Putamen (tissue), 1 donor: ENCODE measurements at regions not wholly inside any gene's neighbourhood (a gene's known extent, or its start where the extent isn't known, plus 50 kb on each side); places are given as distances from the start of the nearest gene placed in this dataset.

Source experiments
- DNase-seq: peaks from one replicate; pipeline ENCODE4 v3.0.0-alpha.2; 2016; ENCODE audit warnings: low spot score

GRCh38 chr3:13209634-13209997 lies 136.4 kb upstream of the IQSEC1 start:
- no peak for DNase-seq

GRCh38 chr3:13208706-13209633 lies 135.7 kb upstream of the IQSEC1 start:
- DNase-seq, result no peak

GRCh38 chr3:13207975-13208705 lies 134.9 kb upstream of the IQSEC1 start:
- no peak for DNase-seq

GRCh38 chr3:13207578-13207922 lies 134.3 kb upstream of the IQSEC1 start:
- no peak for DNase-seq

GRCh38 chr3:13206799-13207577 lies 133.8 kb upstream of the IQSEC1 start:
- no peak for DNase-seq

GRCh38 chr3:13205567-13206143 lies 132.4 kb upstream of the IQSEC1 start:
- DNase-seq, result no peak

GRCh38 chr3:13204177-13204581 lies 130.9 kb upstream of the IQSEC1 start:
- no peak for DNase-seq

GRCh38 chr3:13203398-13204176 lies 130.4 kb upstream of the IQSEC1 start:
- no peak for DNase-seq

GRCh38 chr3:13202744-13203397 lies 129.6 kb upstream of the IQSEC1 start:
- DNase-seq, result no peak

- DNase-seq, result no peak
These were observed 128.6 kb upstream of the IQSEC1 start for GRCh38 chr3:13201851-13202250.

GRCh38 chr3:13200946-13201345 lies 127.7 kb upstream of the IQSEC1 start:
- no peak for DNase-seq

GRCh38 chr3:13200465-13200864 lies 127.2 kb upstream of the IQSEC1 start:
- DNase-seq, result no peak

GRCh38 chr3:13199899-13200451 lies 126.7 kb upstream of the IQSEC1 start:
- no peak for DNase-seq

- DNase-seq, result no peak
These were observed 126.0 kb upstream of the IQSEC1 start for GRCh38 chr3:13199006-13199776.

GRCh38 chr3:13198264-13198879 lies 125.1 kb upstream of the IQSEC1 start:
- no peak for DNase-seq

- no peak for DNase-seq
These were observed 124.6 kb upstream of the IQSEC1 start for GRCh38 chr3:13197795-13198194.

- DNase-seq, result no peak
These were observed 124.1 kb upstream of the IQSEC1 start for GRCh38 chr3:13197281-13197680.

GRCh38 chr3:13195374-13195773 lies 122.1 kb upstream of the IQSEC1 start:
- DNase-seq, result no peak
